ENCODE measurements at regions not wholly inside any gene's neighbourhood (a gene's known extent, or its start where the extent isn't known, plus 50 kb on each side); places are given as distances from the start of the nearest gene placed in this dataset.

DNA sequence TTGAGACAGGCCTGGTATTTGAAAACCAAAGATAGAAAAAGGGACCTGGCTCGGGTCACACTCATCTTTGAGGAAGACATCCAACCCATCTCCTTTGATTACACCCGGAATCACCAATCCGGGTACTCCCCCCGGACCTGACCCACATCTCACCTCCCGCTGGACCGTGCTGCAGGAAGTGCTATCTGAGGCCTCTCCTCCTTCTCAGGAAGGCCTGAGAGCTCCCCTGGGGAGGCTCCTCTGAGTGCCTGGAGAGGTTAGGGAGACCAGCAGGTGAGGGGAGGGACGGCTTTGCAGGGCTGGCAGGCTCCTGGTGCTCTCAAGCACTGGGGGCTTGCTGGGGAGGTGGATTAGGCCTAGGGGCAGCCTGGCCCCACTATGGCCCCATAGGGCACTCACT, 170.9 kb downstream of the ACKR3 start:
- Histone ChIP-seq H3K9me3 (no peaks in the 10 kb centered on the region), H3K27ac (no peak overlapping the region), H3K36me3 (no peaks in the 10 kb centered on the region), H3K4me1 (peaks cover 0 to 19% (median 0%) of the 10 kb centered on the region in 12 donors), H3K27me3 (no peaks in the 10 kb centered on the region), H3K4me3 (no peak overlapping the region)
- no peak for TF ChIP-seq POLR2A (IDR thresholded peaks at IDR 0.05)
- TF ChIP-seq, protein P1, sequence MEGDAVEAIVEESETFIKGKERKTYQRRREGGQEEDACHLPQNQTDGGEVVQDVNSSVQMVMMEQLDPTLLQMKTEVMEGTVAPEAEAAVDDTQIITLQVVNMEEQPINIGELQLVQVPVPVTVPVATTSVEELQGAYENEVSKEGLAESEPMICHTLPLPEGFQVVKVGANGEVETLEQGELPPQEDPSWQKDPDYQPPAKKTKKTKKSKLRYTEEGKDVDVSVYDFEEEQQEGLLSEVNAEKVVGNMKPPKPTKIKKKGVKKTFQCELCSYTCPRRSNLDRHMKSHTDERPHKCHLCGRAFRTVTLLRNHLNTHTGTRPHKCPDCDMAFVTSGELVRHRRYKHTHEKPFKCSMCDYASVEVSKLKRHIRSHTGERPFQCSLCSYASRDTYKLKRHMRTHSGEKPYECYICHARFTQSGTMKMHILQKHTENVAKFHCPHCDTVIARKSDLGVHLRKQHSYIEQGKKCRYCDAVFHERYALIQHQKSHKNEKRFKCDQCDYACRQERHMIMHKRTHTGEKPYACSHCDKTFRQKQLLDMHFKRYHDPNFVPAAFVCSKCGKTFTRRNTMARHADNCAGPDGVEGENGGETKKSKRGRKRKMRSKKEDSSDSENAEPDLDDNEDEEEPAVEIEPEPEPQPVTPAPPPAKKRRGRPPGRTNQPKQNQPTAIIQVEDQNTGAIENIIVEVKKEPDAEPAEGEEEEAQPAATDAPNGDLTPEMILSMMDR (IDR thresholded peaks at IDR 0.05), result no peak
- 50 to 62% (median 56%) methylated on average over 7 of the region's 7 CpGs for WGBS, 4 donors
- intact Hi-C loops (cut with DNase I), result no loop called here
- DNase-seq (no peak), ATAC-seq (no peak)

DNA sequence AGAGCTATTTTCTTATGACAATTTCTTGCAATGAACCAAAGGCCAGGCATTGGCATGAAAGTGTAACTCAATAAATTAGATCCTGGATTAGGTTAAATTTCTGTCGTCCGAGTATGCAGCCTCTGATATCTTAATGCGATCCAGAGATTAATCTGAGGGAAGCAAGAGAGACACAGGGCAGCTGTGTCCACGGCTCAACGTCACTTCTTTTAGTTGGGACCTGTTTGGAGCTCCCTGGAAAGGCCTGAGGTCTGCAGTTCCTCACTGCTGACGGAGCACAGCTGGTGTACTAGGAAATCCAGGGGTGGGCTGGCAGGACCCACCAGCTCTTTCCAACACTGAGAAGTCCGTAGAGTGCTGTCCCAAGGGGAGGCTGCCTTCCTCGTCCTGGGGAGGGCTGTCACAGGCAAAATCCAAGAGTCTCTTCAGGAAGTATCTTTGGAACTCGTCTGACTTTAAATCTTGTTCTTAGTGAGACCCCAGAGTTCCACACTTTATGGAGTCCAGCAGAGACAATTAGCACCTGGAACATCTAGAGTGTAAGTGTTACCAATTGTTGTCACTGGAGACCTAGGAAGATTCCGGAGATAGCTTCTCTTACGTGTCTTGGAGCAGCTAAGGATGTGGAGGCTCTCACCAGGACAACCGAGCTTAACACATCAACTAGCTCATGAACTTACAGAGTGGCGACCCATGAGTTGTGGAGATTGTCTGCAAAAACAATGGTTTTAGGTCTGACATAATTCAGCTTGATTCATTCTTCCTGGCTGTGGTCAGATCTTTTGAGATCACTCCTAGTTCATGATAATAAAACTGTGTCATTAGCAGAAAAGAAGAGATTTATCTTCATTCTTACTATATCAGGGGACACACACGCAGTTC, 173.7 kb downstream of the ACKR3 start:
- WGBS, 4 donors, result 73 to 86% (median 84%) methylated on average over 14 of the region's 14 CpGs
- Histone ChIP-seq H3K9me3 (no peaks in the 10 kb centered on the region), H3K4me3 (no peak overlapping the region), H3K4me1 (peaks cover 0 to 28% (median 6%) of the 10 kb centered on the region in 12 donors), H3K27me3 (no peaks in the 10 kb centered on the region), H3K36me3 (no peaks in the 10 kb centered on the region), H3K27ac (peak overlapping the region in 1 of 12 donors; percentile 17)
- intact Hi-C loops (cut with DNase I), result no loop called here
- ATAC-seq, result no peak
- TF ChIP-seq, protein P1 (IDR thresholded peaks at IDR 0.05), result no peak
- TF ChIP-seq POLR2A (IDR thresholded peaks at IDR 0.05), result no peak
- DNase-seq, result no peak

DNA sequence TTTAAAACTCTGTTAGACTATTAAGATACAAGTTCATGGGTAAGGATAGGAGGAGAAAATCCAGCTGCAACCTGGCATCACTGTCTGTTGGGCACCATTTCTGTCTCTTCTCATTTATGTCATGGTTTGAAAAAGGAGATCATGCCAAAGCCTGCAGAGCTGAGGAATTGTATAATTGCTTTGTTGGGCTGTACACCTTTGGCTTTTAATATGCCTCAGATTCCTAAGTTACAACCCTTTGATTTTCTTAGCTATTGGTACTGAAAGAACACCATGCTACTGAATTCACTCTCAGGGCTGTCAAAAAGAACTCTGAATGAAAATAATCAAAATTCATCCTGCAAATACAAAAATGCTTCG, 174.3 kb downstream of the ACKR3 start:
- peaks cover 0 to 32% (median 11%) of the 10 kb centered on the region in 12 donors for H3K4me1 ChIP-seq
- no peaks in the 10 kb centered on the region for H3K9me3 ChIP-seq
- no peak overlapping the region for H3K27ac ChIP-seq
- no peaks in the 10 kb centered on the region for H3K27me3 ChIP-seq
- intact Hi-C loops (cut with DNase I), result no loop called here
- no peak for TF ChIP-seq POLR2A (IDR thresholded peaks at IDR 0.05)
- TF ChIP-seq, protein P1 (IDR thresholded peaks at IDR 0.05), result no peak
- DNase-seq (no peak), ATAC-seq (no peak)
- WGBS, 4 donors, result 73 to 82% (median 77%) methylated on average over 1 of the region's 1 CpG
- H3K4me3 ChIP-seq, result no peak overlapping the region
- no peaks in the 10 kb centered on the region for H3K36me3 ChIP-seq

DNA sequence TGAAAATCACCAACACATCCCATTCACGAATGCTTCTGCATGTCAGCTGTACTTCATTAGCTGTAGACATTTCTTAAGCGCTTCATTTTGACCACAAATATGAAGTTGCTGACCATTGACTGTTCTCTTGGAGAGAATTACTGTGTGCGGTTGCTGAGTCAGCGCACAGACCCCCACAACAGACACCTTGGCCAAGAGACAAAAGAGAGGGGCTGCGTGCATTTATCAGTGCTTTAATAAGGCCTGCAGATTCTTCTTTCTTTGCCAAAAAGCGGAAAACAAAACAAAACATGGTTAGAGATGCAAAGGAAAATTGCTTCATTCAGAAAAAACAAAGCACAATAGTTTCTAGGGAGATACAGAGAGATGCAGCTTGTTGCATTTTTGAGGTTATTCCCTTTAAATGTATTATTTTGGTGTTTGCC, 174.7 kb downstream of the ACKR3 start:
- no peak for TF ChIP-seq POLR2A (IDR thresholded peaks at IDR 0.05)
- TF ChIP-seq, protein P1 (IDR thresholded peaks at IDR 0.05), result no peak
- 86 to 90% (median 88%) methylated on average over 6 of the region's 6 CpGs for WGBS, 4 donors

More for the DNA sequence above, 174.7 kb downstream of the ACKR3 start:
- no peaks in the 10 kb centered on the region for H3K36me3 ChIP-seq
- DNase-seq, result no peak
- no peak overlapping the region for H3K4me3 ChIP-seq
- ATAC-seq, result no peak
- no peaks in the 10 kb centered on the region for H3K9me3 ChIP-seq
- peaks cover 0 to 36% (median 14%) of the 10 kb centered on the region in 12 donors for H3K4me1 ChIP-seq
- no peaks in the 10 kb centered on the region for H3K27me3 ChIP-seq
- H3K27ac ChIP-seq, result no peak overlapping the region
- intact Hi-C loops (cut with DNase I), result no loop called here
